Sciatic nerve (tissue), 2 donors: ENCODE measurements at regions not wholly inside any gene's neighbourhood (a gene's known extent, or its start where the extent isn't known, plus 50 kb on each side); places are given as distances from the start of the nearest gene placed in this dataset.

Source experiments
- ATAC-seq: fragments of 200-7000 bp; cut with Tn5 transposase; one replicate; pipeline ENCODE4 v1.9.1; 2020; ENCODE audit warnings: mild to moderate bottlenecking, moderate library complexity
- DNase-seq: peaks from one replicate; pipeline ENCODE4 v3.0.0-alpha.2; 2020; ENCODE audit warnings: low spot score
- intact Hi-C: fragments of 100-400 bp; cut with DNase I; formaldehyde crosslinking; loops from one replicate; pipeline ENCODE4 v1.14.2; 2022
- donor health status: DM: no; HTN: no; CAD: no.
- donor health status: DM: no; HTN: no; CAD: no.

DNA sequence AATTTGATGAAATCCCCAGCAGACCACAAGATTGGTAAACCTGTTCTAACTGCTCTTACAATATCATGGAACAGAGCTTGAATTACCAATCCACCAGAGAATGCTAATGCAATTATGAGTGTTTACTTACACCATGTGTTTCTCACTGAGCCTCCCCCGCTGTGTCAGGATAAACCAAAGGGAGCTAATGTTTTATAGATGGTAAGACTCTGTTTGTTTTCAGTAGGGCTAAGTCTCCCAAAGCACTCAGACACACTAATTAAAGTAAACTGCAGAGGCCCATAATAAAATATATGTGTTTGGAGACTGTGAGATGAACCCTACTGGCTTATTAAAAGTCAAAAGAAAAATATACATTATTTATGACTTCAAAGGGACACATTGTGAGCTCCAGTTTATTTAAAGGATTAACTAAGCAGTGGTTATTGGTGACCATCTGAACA lies 261.7 kb upstream of the FAM241A start:
- intact Hi-C loops = no loop called here
- DNase-seq = no peak
- no peak for ATAC-seq

DNA sequence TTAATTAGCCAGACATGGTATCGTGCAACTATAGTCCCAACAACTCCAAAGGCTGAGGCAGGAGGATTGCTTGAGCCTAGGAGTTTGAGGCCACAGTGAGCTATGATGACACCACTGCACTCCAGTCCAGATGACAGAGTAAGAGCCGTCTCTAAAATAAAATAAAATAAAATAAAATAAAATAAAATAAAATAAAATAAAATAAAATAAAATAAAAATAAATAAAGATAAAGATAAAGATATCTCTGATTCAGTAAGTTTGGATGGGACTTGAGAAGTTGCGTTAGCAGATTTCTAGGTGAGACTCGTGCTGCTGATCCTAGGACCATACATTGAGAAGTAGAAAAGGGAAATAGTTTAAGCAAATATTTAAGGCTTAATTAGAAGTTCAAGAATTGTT lies 254.8 kb upstream of the FAM241A start:
- no peak for DNase-seq
- intact Hi-C loops = no loop called here
- ATAC-seq = no peak

DNA sequence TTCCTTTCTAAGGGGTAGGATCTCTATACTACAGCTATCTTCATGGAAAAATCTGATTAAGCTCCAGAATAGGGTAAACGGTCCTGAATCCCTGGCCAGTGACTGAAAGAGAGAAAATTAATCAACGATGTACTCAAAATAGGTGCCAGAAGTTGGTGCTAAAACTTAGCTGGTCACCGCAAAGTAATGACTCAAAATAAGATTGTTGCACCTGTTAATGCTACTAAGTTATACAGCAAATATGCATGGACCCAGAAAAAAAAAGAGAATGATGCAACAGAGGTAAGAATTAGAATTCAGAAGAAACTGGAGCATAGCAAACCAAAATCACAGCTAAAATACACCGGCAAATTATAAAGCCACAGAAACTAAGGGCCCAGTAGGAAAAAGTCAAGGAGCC lies 239.7 kb upstream of the FAM241A start:
- ATAC-seq (no peak), DNase-seq (no peak)
- intact Hi-C loops = no loop called here

DNA sequence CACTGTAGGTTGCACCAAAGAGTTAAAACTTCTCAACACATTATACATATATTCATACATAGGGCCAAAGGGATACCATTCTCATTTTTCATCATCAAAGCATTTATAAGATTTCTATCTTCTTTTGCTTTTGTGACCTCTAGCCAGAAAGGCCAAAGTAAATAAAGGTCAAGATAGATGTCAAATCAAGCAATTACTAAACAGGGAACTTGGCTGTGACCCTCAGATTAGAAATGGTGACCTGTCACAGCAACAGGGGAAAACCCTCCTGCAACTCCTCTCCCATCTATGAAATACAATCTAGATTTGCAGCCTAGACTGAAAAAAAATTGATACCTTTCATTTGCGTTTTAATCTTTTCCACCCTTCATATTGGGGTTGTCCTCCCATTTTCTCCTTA lies 225.6 kb upstream of the FAM241A start:
- no peak for DNase-seq
- no peak for ATAC-seq
- intact Hi-C loops = no loop called here

DNA sequence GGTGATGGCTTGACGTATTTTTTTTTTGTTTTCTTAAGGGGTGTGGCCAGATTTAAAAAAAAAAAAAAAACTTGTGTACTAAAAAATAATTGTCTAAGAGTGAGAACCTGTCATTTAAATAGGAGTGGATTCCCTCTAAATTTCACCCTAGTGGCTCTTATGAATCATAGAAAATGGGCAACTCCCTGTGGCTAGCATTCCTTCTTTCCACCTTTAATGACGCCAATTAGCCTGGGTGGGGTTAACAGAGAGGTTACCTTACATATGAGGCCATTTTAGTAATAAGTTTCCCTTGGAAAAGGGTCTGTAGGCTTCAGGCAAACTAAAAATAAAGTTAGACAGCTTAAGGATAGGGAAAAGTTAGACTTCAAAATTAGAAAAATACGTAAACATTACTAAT lies 223.5 kb upstream of the FAM241A start:
- intact Hi-C loops = no loop called here
- no peak for ATAC-seq
- no peak for DNase-seq

DNA sequence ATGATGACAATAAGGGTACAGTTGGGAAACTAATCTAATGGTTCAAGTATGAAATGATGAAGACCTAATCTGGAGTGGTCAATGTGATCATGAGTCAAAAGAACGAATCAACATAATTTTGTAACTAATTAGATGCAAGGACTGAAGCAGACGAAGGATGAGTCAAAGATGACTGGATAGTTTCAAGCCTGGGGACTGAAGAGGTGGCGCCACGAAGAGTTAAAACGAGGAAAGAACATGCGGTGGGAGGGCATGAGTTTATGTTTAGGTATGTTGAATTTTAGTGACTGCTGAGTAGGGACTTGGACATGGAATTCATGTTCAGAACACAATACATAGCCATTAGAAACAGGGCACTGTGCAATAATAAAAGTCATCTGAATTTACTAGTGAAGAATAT lies 221.5 kb upstream of the FAM241A start:
- intact Hi-C loops = no loop called here
- DNase-seq (no peak), ATAC-seq (no peak)

DNA sequence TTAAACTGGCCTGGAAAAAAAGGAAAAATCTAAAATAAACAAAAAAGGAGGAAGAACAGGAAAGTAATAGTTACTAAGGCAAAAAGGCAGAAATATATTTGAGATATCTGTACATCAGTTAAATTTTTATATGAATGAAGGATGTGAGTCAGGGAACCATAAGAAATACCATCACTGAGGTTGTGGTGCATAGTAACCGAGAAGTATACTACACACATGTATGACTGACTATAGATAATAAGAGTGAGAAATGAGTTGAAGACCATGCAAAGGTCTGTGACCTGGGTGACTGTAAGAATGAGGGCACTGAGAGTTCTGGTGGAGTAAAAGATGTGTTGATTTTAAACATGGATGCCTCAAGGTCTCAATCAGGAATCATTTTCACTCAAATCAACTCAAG lies 220.6 kb upstream of the FAM241A start:
- intact Hi-C loops = no loop called here
- ATAC-seq (no peak), DNase-seq (no peak)

DNA sequence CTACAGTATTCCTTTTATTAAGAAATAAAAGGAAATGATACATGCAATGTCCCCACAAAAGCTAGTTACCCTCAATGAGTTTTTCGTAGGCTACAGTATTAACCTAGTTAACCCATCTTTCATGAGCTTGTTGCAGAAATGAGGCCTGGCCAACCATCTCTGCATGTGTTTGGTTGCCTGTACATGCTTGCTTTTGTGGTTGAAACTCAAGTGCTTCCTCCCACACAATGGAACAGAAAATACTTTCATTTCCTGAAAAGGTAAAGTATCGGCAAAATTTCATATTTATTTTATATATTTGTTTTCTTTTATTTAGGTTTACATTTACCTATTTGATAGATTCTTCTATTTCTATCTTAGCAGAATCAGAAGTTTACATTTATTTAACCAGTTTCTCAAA lies 214.6 kb upstream of the FAM241A start:
- no peak for DNase-seq
- intact Hi-C loops = no loop called here
- ATAC-seq = no peak

DNA sequence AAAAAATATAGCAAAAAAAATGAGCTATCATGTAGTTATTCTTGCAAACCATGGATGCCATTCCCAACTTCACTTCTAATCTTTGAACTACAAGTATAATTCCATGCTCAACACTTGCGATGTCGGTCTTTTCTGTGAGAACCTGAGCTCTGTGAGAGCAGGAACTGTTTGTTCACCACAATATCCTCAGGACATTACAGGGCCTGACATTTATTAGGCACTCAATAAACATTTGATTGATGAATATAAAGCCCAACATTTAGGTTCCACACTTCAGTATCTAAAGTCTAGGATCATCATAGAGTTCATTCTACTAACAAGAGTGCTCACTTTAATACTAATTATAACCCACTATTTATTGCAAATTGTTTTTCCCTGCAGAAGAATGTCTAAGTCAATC lies 211.6 kb upstream of the FAM241A start:
- no peak for ATAC-seq
- no peak for DNase-seq
- intact Hi-C loops = no loop called here

DNA sequence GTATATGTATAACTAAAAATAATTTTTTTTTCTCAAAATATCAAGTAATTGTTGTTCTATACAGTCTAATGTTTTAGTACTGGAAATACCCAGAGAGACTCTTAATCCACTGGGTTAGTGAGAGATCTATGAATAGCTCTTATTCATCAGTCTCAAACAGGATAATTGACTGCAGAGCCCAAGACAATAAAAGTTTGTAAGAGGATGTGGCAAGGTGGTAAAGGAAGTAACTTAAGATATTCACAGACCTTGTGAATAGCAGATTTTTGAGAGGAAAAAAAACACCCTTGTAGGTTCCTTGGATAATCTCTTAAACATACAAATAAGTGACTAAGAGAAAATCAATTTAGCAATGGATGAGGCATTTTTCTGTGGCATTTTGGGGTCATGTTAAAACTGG lies 210.9 kb upstream of the FAM241A start:
- DNase-seq (no peak), ATAC-seq (no peak)
- intact Hi-C loops = no loop called here

DNA sequence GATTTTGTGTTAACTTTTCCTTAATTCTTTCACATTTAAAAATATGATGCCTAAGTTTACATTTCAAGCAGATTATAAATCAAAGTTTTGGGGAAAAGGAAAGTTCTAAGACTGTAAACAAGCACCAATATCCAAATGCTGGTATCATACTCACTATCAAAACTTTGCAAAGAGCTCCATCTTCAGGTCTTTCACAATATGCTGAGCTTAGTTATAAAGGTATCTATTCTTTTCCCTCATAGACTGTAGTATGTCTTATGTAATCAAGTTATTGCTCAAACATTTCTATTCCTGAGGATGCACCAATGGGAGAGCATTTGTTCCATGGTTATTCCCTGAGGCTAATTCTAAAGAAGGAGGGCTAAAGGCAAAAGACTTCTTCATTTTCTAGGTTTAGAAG lies 207.9 kb upstream of the FAM241A start:
- DNase-seq (no peak), ATAC-seq (no peak)
- intact Hi-C loops = no loop called here

DNA sequence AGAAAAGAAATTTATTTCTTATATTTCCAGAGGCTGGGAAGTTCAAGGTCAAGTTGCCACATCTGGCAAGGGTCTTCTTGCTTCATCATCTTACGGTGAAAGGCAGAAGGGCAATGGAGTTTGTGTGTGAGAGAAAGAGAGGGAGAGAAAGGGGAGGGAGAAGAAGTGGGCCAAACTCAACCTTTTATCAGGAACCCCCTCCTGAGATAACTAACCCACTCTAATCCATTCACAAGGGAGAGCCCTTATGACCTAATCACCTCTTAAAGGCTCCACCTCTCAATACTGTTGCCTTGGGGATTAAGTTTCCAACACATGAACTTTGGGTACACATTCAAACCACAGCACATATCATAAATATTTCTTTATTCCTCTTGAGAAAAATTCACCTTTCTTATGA lies 203.3 kb upstream of the FAM241A start:
- intact Hi-C loops = no loop called here
- no peak for ATAC-seq

DNA sequence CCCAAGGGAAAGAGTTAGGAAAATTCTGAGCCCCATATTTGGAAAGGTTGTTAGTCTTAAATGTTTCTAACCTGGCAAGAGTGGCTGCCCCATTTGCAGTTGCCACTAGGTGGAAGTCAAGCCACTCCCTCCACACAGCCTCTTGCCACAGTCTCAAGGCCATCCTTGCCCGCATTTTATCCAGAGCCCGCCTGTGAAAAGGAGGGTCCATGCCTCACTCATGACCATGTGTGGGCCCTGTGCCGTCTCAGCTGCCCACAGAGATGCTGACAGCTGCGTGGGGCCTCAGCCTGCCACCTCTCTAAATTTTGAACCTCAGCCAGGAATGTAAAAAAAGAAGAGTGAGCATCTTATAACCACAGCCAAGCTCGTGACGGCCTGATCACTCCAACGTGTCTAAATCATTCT lies 201.5 kb upstream of the FAM241A start:
- intact Hi-C loops = no loop called here
- ATAC-seq = peak; percentile 17

More for the DNA sequence above, 203.3 kb upstream of the FAM241A start:
- no peak for DNase-seq

DNA sequence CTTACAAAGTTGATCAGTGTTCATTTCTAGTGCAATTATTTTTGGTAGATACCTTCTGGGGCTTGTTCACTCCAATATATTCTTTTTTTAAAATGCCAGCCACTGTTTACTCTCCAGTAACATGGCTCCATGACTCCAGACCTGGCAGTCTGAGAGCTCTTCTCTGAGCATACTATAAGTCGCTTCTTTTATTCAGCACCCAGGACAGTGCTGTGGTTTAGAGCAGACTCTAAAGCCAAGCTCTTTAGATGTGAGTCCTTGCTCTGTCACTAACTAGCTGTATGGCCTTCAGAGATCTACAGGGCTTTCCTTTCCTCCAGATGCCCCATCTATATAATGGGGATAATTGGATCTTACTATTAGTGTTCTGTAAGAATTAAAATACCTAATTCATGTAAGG lies 200.2 kb upstream of the FAM241A start:
- ATAC-seq (no peak), DNase-seq (no peak)
- intact Hi-C loops = no loop called here

More for the DNA sequence above, 201.5 kb upstream of the FAM241A start:
- DNase-seq = no peak

DNA sequence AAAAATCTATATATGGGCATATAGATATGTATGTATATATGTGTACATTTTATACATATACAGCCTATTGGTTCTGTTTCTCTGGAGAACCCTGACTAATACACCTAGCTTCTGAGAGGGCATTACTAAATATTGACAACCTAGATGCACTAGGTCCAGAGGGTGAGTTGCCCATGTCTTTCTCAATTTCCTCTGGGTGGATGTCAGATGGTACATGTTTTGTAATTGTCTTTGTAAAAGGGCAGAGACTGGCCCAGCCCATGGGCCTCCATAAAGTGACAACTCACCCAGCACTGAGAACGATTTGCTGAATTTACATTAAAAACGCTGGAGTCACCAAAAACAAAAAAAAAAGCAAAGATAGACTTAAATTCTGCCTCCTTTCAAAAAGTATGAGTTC lies 198.5 kb upstream of the FAM241A start:
- intact Hi-C loops = no loop called here
- DNase-seq = no peak
- ATAC-seq = no peak

DNA sequence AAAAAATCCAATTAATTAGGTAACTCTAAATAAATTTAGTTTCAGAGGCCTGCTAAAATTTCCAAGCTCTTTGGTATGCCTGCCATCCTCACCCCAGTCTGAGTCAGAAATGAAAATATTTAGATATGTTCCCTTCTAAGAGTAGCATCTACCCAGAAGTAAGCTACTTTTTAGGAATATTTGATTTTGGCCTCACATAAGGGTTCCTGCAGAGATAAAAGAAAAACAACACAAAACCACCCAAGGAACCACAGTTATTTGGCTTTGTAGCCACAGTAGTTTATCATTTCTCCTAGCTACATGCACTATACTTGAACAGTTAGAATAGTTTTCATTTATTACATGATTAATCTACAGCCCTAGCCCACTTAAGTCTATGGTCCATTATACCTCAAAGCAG lies 192.6 kb upstream of the FAM241A start:
- ATAC-seq (no peak), DNase-seq (no peak)
- intact Hi-C loops = no loop called here

DNA sequence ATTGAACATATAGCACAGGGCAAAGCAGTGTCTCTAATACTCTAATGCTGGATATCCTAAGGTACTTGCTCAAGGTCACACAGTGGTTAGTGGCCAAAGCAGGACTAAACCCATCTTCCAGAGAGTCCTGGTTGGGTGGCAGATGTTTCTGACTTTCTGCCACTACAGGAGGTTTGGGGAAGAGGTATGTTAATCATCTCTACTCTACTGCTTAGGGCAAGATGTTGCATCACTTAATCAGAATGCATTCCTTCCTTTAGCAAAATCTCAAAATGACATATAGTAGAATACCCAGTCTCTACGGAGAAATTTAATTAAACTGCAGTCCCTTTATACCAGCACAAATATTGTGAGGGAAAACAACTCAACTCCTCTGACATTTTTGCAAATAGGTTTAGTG lies 190.7 kb upstream of the FAM241A start:
- intact Hi-C loops = no loop called here
- ATAC-seq (no peak), DNase-seq (no peak)

DNA sequence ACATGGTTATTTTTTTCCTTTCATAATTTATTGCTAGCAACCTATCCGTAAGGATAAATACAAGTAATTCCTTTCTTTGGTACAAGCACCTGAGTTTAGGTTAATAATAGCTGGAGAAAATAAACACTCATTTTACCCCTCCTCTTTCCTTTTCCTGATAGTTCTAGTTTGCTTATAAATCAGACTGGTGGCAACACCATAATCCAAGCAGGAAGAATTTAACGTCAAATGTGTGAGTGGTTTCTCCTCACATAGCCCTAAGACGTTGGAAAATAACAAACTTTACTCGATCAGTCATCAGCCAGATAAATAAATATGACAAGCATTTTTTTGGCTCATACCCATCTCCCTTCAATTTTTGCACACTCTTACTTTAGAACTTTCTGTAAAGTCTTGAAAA lies 190.3 kb upstream of the FAM241A start:
- intact Hi-C loops = no loop called here

DNA sequence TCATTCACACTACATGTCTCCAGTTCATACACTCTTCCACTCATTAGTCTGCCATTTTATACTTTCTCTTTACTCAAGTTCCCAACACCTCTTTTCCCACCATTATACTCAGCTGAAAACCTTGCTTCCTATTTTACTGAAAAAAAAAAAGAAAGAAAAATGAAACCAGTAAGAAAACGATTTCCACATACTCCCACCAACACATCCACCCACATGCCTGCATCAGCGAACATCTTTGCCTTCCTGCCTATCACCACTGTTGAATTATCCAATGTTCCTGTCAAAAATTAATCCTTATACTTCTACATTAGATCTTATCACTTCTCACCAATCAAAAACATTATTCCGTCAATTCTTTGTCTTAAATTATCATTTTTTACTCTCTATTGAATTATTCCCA lies 188.1 kb upstream of the FAM241A start:
- intact Hi-C loops = no loop called here
- ATAC-seq (no peak), DNase-seq (no peak)

More for the DNA sequence above, 190.3 kb upstream of the FAM241A start:
- ATAC-seq = no peak
- no peak for DNase-seq

DNA sequence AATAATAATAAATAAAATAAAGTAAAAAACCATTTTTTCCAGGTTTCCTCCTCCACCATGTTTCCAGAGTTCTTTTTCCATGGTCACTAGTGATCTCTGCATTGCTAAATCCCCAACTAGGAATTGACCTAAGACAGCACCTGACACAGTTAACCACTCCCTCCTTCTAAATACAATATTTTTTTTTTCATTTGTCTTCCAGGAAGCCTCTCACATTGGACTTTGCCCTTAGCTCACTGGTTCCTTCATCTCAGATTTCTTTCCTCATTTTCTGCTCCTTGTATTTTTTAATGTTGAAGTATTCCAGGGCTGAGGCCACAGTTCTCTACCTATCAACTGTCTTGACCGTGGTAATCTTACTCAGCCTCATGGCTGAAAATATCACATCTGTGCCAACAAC lies 187.3 kb upstream of the FAM241A start:
- intact Hi-C loops = no loop called here
- ATAC-seq = no peak

DNA sequence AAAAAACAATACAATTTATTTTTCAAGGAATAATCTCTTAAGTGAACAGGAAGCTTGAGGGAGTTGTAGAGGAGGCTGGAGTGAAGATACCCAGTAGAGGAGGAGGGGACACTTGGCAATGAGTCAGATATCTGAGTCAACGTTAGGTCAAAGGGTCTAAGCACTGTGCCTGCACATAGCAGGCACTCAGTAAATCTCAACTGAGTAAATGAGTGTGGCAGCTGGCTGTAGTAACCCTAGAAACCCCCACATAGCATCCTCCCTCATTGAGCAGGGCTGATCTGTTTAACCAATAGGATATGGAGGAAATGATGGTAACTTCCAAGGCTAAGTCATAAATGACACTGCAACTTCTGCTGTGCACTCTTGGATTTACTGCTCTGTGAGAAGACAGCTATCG lies 186.0 kb upstream of the FAM241A start:
- intact Hi-C loops = no loop called here

More for the DNA sequence above, 187.3 kb upstream of the FAM241A start:
- no peak for DNase-seq

DNA sequence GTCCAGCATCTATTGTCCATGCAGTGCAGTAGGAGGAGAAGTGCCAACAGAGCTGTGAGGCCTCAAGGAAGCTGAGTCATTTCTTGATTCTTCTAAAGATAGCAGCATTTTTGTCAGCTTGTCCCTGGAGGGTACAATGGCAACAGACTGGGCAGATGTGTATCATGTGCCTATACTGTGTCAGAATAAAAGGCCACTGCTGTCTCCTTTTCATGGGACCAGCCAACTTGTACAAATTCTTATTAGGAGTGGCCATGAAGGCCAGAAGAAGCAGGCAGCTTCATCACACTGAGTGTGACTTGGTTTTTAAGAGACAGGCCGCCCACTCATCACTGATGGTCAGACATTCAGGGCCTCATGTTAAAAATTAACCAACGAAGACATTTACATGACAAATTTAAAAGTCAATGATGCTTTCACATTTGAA lies 185.0 kb upstream of the FAM241A start:
- ATAC-seq = no peak
- intact Hi-C loops = no loop called here
- DNase-seq = no peak

More for the DNA sequence above, 186.0 kb upstream of the FAM241A start:
- ATAC-seq = no peak
- no peak for DNase-seq
